ENCODE measurements at regions not wholly inside any gene's neighbourhood (a gene's known extent, or its start where the extent isn't known, plus 50 kb on each side); places are given as distances from the start of the nearest gene placed in this dataset.

GRCh38 chr13:22903301-22903700 lies 277.5 kb upstream of the SGCG start:
- TF ChIP-seq SIN3A (IDR thresholded peaks at IDR 0.05; ENCODE audit: borderline replicate concordance, low read depth, low read length) (no peak), RAD21 (IDR thresholded peaks at IDR 0.05; ENCODE audit: low read length) (no peak), CTCF (IDR thresholded peaks at IDR 0.05) (no peak), EP300 (IDR thresholded peaks at IDR 0.05; ENCODE audit: borderline replicate concordance in 1 of 2, low read depth in 1 of 2, low read length in 1 of 2) (no peak), FOXM1 (IDR thresholded peaks at IDR 0.05; ENCODE audit: low read depth) (no peak), SMC3 (IDR thresholded peaks at IDR 0.05; ENCODE audit: low read depth, low read length) (no peak), CHD2 (IDR thresholded peaks at IDR 0.05; ENCODE audit: low read length, partially characterized antibody) (no peak), RFX5 (IDR thresholded peaks at IDR 0.05; ENCODE audit: low read length) (no peak)
- TF ChIP-seq, protein P1, sequence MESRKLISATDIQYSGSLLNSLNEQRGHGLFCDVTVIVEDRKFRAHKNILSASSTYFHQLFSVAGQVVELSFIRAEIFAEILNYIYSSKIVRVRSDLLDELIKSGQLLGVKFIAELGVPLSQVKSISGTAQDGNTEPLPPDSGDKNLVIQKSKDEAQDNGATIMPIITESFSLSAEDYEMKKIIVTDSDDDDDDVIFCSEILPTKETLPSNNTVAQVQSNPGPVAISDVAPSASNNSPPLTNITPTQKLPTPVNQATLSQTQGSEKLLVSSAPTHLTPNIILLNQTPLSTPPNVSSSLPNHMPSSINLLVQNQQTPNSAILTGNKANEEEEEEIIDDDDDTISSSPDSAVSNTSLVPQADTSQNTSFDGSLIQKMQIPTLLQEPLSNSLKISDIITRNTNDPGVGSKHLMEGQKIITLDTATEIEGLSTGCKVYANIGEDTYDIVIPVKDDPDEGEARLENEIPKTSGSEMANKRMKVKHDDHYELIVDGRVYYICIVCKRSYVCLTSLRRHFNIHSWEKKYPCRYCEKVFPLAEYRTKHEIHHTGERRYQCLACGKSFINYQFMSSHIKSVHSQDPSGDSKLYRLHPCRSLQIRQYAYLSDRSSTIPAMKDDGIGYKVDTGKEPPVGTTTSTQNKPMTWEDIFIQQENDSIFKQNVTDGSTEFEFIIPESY (IDR thresholded peaks at IDR 0.05; ENCODE audit: borderline replicate concordance, low read depth) = no peak
- TF ChIP-seq, protein P2, sequence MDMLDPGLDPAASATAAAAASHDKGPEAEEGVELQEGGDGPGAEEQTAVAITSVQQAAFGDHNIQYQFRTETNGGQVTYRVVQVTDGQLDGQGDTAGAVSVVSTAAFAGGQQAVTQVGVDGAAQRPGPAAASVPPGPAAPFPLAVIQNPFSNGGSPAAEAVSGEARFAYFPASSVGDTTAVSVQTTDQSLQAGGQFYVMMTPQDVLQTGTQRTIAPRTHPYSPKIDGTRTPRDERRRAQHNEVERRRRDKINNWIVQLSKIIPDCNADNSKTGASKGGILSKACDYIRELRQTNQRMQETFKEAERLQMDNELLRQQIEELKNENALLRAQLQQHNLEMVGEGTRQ (IDR thresholded peaks at IDR 0.05; ENCODE audit: borderline replicate concordance, low read depth, low read length) = no peak
- TF ChIP-seq, protein P3, sequence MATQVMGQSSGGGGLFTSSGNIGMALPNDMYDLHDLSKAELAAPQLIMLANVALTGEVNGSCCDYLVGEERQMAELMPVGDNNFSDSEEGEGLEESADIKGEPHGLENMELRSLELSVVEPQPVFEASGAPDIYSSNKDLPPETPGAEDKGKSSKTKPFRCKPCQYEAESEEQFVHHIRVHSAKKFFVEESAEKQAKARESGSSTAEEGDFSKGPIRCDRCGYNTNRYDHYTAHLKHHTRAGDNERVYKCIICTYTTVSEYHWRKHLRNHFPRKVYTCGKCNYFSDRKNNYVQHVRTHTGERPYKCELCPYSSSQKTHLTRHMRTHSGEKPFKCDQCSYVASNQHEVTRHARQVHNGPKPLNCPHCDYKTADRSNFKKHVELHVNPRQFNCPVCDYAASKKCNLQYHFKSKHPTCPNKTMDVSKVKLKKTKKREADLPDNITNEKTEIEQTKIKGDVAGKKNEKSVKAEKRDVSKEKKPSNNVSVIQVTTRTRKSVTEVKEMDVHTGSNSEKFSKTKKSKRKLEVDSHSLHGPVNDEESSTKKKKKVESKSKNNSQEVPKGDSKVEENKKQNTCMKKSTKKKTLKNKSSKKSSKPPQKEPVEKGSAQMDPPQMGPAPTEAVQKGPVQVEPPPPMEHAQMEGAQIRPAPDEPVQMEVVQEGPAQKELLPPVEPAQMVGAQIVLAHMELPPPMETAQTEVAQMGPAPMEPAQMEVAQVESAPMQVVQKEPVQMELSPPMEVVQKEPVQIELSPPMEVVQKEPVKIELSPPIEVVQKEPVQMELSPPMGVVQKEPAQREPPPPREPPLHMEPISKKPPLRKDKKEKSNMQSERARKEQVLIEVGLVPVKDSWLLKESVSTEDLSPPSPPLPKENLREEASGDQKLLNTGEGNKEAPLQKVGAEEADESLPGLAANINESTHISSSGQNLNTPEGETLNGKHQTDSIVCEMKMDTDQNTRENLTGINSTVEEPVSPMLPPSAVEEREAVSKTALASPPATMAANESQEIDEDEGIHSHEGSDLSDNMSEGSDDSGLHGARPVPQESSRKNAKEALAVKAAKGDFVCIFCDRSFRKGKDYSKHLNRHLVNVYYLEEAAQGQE (IDR thresholded peaks at IDR 0.05; ENCODE audit: low read depth, low read length) = no peak

All from SK-N-SH (cell line).